ENCODE measurements at regions not wholly inside any gene's neighbourhood (a gene's known extent, or its start where the extent isn't known, plus 50 kb on each side); places are given as distances from the start of the nearest gene placed in this dataset.
"Not testable (repeated sequence)": the region's sequence is repeated elsewhere in the genome, so short reads cannot be mapped to it uniquely, and the experiment has no call there.

GRCh38 chr14:51351997-51352396, 112.0 kb downstream of the TMX1 start:
- no peak for DNase-seq

GRCh38 chr14:51353901-51354300, 113.9 kb downstream of the TMX1 start:
- no peak for DNase-seq

- no peak for DNase-seq
Measured at GRCh38 chr14:51354846-51355245, 114.8 kb downstream of the TMX1 start.

GRCh38 chr14:51356381-51356780, 116.3 kb downstream of the TMX1 start:
- no peak for DNase-seq

- DNase-seq, result no peak
Measured at GRCh38 chr14:51357250-51357649, 117.2 kb downstream of the TMX1 start.

GRCh38 chr14:51360592-51360991, 120.5 kb downstream of the TMX1 start:
- DNase-seq, result no peak

GRCh38 chr14:51365241-51365965, 125.4 kb downstream of the TMX1 start:
- DNase-seq, result no peak

- DNase-seq, result not testable (repeated sequence)
Measured at GRCh38 chr14:51366460-51366859, 126.4 kb downstream of the TMX1 start.

GRCh38 chr14:51366866-51367599, 127.0 kb downstream of the TMX1 start:
- not testable (repeated sequence) for DNase-seq

GRCh38 chr14:51367600-51367931, 127.5 kb downstream of the TMX1 start:
- DNase-seq, result no peak

- DNase-seq, result no peak
Measured at GRCh38 chr14:51368721-51369163, 128.7 kb downstream of the TMX1 start.

- no peak for DNase-seq
Measured at GRCh38 chr14:51369814-51370213, 129.8 kb downstream of the TMX1 start.

GRCh38 chr14:51370758-51371386, 130.8 kb downstream of the TMX1 start:
- DNase-seq, result no peak

- not testable (repeated sequence) for DNase-seq
Measured at GRCh38 chr14:51377186-51377585, 137.1 kb downstream of the TMX1 start.

GRCh38 chr14:51382506-51382905, 142.5 kb downstream of the TMX1 start:
- DNase-seq, result no peak

- no peak for DNase-seq
Measured at GRCh38 chr14:51386411-51386810, 146.4 kb downstream of the TMX1 start.

- DNase-seq, result no peak
Measured at GRCh38 chr14:51386983-51387735, 147.1 kb downstream of the TMX1 start.

- DNase-seq, result no peak
Measured at GRCh38 chr14:51392416-51392815, 152.4 kb downstream of the TMX1 start.

- no peak for DNase-seq
Measured at GRCh38 chr14:51394384-51394783, 154.3 kb downstream of the TMX1 start.

- no peak for DNase-seq
Measured at GRCh38 chr14:51394804-51395203, 154.8 kb downstream of the TMX1 start.

GRCh38 chr14:51395361-51395849, 155.4 kb downstream of the TMX1 start:
- DNase-seq, result no peak

- DNase-seq, result no peak
Measured at GRCh38 chr14:51396222-51396815, 156.3 kb downstream of the TMX1 start.

GRCh38 chr14:51398898-51399297, 158.9 kb downstream of the TMX1 start:
- DNase-seq, result no peak

Measured in NCI-H2029 treated with DMSO at 0.1 percent for 48 hours (cell line).